ENCODE measurements at regions not wholly inside any gene's neighbourhood (a gene's known extent, or its start where the extent isn't known, plus 50 kb on each side); places are given as distances from the start of the nearest gene placed in this dataset.

- TF ChIP-seq CTCF (conservative IDR thresholded peaks at IDR 0.05; ENCODE audit: low read depth, low read length) = no peak
- no peak for DNase-seq (ENCODE audit: low read depth)
Measured at GRCh38 chr9:78549711-78550110, 252.8 kb downstream of the PSAT1 start.

GRCh38 chr9:78552802-78553201 lies 255.9 kb downstream of the PSAT1 start:
- TF ChIP-seq CTCF (conservative IDR thresholded peaks at IDR 0.05; ENCODE audit: low read depth, low read length) = no peak
- H3K4me3 ChIP-seq (ENCODE audit: low read depth, low read length) = no peak overlapping the region
- DNase-seq (ENCODE audit: low read depth) = peak; percentile 92

More at GRCh38 chr9:78549711-78550110, 252.8 kb downstream of the PSAT1 start:
- no peak overlapping the region for H3K4me3 ChIP-seq (ENCODE audit: low read depth, low read length)

GRCh38 chr9:78557540-78557939 lies 260.6 kb downstream of the PSAT1 start:
- no peak overlapping the region for H3K4me3 ChIP-seq (ENCODE audit: low read depth, low read length)
- DNase-seq (ENCODE audit: low read depth) = no peak
- no peak for TF ChIP-seq CTCF (conservative IDR thresholded peaks at IDR 0.05; ENCODE audit: low read depth, low read length)

DNA sequence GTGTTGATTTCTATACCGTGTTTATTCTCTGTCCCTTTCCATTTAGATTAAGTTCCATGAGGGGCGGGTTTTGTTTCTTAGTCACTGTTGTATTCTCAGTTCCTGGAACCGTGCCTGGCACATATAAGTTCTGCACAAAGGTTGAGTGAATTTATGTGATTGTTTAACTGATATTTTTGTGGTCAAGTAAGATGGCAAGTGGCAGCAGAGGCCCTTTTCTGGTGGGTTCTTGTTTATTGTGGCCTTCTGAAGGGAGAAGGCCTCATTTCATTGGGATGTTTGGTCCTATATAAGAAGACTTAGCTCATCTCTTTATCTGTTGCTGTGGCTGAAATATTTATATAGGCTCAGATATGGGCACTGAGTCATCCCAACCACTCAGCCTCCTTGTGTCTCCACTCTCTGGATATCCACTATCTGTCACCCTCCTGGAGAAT lies 262.5 kb downstream of the PSAT1 start:
- H3K4me3 ChIP-seq (ENCODE audit: low read depth, low read length) = no peak overlapping the region
- DNase-seq (ENCODE audit: low read depth) = no peak
- no peak for TF ChIP-seq CTCF (conservative IDR thresholded peaks at IDR 0.05; ENCODE audit: low read depth, low read length)

- no peak for DNase-seq (ENCODE audit: low read depth)
- no peak overlapping the region for H3K4me3 ChIP-seq (ENCODE audit: low read depth, low read length)
- no peak for TF ChIP-seq CTCF (conservative IDR thresholded peaks at IDR 0.05; ENCODE audit: low read depth, low read length)
Measured at GRCh38 chr9:78562021-78562420, 265.1 kb downstream of the PSAT1 start.

DNA sequence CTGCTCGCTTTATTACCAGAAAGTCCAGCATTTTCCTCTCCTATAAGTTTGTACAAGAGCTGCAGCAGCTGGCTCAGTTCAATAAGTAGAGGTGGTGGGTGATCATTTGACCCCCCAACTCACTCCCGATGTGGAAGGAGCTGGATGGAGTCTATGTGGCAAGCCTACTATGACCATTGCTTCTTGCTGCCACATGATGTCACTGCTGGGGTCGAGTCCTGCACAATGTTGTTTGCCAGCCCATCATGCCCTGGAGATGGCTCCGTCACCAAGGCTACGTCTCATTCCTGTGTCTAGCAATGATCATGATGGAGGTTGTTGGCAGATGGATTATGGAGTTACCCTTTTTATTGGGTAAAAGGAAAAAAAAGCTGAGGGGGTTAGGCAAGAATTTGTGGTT lies 266.3 kb downstream of the PSAT1 start:
- TF ChIP-seq CTCF (conservative IDR thresholded peaks at IDR 0.05; ENCODE audit: low read depth, low read length) = no peak
- no peak for DNase-seq (ENCODE audit: low read depth)
- H3K4me3 ChIP-seq (ENCODE audit: low read depth, low read length) = no peak overlapping the region

- TF ChIP-seq CTCF (conservative IDR thresholded peaks at IDR 0.05; ENCODE audit: low read depth, low read length) = no peak
- H3K4me3 ChIP-seq (ENCODE audit: low read depth, low read length) = no peak overlapping the region
- no peak for DNase-seq (ENCODE audit: low read depth)
Measured at GRCh38 chr9:78565481-78565880, 268.6 kb downstream of the PSAT1 start.
